ENCODE measurements at regions not wholly inside any gene's neighbourhood (a gene's known extent, or its start where the extent isn't known, plus 50 kb on each side); places are given as distances from the start of the nearest gene placed in this dataset.

GRCh38 chr4:12382567-12382966 lies 953.9 kb upstream of the HS3ST1 start:
- TF ChIP-seq, protein P1, sequence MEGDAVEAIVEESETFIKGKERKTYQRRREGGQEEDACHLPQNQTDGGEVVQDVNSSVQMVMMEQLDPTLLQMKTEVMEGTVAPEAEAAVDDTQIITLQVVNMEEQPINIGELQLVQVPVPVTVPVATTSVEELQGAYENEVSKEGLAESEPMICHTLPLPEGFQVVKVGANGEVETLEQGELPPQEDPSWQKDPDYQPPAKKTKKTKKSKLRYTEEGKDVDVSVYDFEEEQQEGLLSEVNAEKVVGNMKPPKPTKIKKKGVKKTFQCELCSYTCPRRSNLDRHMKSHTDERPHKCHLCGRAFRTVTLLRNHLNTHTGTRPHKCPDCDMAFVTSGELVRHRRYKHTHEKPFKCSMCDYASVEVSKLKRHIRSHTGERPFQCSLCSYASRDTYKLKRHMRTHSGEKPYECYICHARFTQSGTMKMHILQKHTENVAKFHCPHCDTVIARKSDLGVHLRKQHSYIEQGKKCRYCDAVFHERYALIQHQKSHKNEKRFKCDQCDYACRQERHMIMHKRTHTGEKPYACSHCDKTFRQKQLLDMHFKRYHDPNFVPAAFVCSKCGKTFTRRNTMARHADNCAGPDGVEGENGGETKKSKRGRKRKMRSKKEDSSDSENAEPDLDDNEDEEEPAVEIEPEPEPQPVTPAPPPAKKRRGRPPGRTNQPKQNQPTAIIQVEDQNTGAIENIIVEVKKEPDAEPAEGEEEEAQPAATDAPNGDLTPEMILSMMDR (IDR thresholded peaks at IDR 0.05) = no peak
- TF ChIP-seq POLR2AphosphoS5 (IDR thresholded peaks at IDR 0.05) = no peak
